ENCODE measurements at regions not wholly inside any gene's neighbourhood (a gene's known extent, or its start where the extent isn't known, plus 50 kb on each side); places are given as distances from the start of the nearest gene placed in this dataset.

DNA sequence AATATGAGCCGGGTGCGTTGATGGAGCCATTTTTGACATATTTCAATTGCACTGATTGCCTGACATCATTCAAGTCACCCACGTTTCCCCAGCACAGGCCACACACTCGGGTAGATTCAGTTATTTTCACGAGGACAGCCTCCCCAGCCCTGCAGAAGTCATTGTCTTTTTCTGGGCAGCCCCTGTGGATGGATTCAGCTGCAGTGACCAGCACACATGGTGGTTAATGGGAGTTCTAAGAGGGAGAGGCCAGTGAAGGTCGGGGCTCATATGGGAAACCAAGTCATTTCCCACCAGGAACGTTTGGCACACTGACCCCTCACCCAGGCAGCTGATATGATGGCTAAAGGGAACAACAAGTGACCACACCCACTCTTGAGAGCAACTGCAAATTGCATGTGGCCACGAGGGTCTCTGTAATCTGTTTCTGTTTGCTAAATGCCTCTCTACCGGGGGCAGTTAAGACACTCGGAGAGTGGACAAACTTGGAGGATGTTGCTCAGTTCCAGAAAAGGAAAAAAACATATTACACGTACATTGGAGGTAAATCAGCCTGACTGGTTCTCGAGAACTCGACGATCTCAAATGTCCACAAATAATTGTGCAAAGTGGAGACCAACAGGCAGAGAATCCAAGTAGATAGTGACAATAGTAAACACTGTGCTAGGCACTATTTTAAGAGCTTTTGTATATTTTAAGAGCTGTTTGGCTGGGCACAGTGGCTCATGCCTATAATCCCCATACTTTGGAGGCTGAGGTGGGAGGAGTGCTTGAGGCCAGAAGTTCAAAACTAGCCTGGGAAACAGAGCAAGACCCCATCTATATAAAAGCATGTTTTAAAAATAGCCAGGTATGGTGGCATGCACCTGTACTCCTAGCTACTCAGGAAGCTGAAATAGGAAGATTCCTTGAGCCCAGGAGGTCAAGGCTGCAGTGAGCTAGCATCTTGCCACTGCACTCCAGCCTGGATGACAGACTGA is 167.2 kb upstream of the IRF2BP2 start:
- Histone ChIP-seq H3K36me3 (replicated peaks in 1 of 2; ENCODE audit: control insufficient read depth in 1 of 2, insufficient read depth in 2 of 2, low read length in 2 of 2) (no peaks in the 10 kb centered on the region), H3K79me2 (ENCODE audit: insufficient read depth, low read length) (no peaks in the 10 kb centered on the region), H4K20me1 (ENCODE audit: insufficient read depth, low read length) (no peaks in the 10 kb centered on the region), H3K27me3 (ENCODE audit: control insufficient read depth in 1 of 2, insufficient read depth in 2 of 2, low read length in 2 of 2) (peaks cover 0 to 24% of the 10 kb centered on the region in 2 experiments; a peak in 3 of 5 replicates), H2AFZ (ENCODE audit: low read length) (no peak overlapping the region), H3K4me1 (ENCODE audit: insufficient read depth, low read length) (peaks cover 37% of the 10 kb centered on the region), H3K4me3 (replicated peaks in 1 of 3; ENCODE audit: insufficient read depth in 1 of 3, low read depth in 2 of 3, low read length in 3 of 3) (no peak overlapping the region), H3K9me3 (ENCODE audit: low read length) (no peaks in the 10 kb centered on the region), H3K9ac (ENCODE audit: insufficient read depth, low read depth, low read length) (no peak overlapping the region), H3K4me2 (ENCODE audit: low read depth, low read length) (no peak overlapping the region), H3K27ac (ENCODE audit: extremely low read length, insufficient read depth, low read length) (no peak overlapping the region)
- intact Hi-C loops (cut with micrococcal nuclease; ENCODE audit: unreplicated experiment) (no loop called here), in situ Hi-C loops (cut with HindIII; ENCODE audit: extremely low pct_ligation_motif_present, low pct_unique_long_range_greater_than_20kb) (no loop called here)
- no peak for DNase-seq (ENCODE audit: low spot score)
- no TSS peak for BruUV-seq (replicated peaks)
- ChIA-PET CTCF (ENCODE audit: low intra/inter-chr PET ratio, low total read pairs) (no interaction called here), POLR2A (interaction anchor here (1.2 to 1.3 kb wide), 2 partner anchors 61 to 98 kb away, joined by 3 to 4 read pairs; no protein-coding TSS in a partner anchor)
- WGBS (ENCODE audit: low lambda C conversion rate) = 48% methylated on average over 14 of the region's 14 CpGs
- peak; percentile 66 for FAIRE-seq
- ATAC-seq = no peak
- TF ChIP-seq ZNF670 (CRISPR knock-in tag; IDR thresholded peaks at IDR 0.05; ENCODE audit: borderline replicate concordance) (0 out of 2 replicates have a peak, but pooled peaks have one; percentile 20), SALL1 (CRISPR knock-in tag; IDR thresholded peaks at IDR 0.05) (no peak), ZNF569 (CRISPR knock-in tag; IDR thresholded peaks at IDR 0.05; ENCODE audit: borderline replicate concordance) (no peak), RFXANK (CRISPR knock-in tag; IDR thresholded peaks at IDR 0.05) (peak; percentile 93), U2AF2 (IDR thresholded peaks at IDR 0.05; ENCODE audit: low read depth, low read length) (0 out of 2 replicates have a peak, but pooled peaks have one; percentile 63), PHF21A (CRISPR knock-in tag; IDR thresholded peaks at IDR 0.05) (0 out of 2 replicates have a peak, but pooled peaks have one; percentile 25), ZSCAN12 (CRISPR knock-in tag; IDR thresholded peaks at IDR 0.05) (no peak), RFX5 (IDR thresholded peaks at IDR 0.05; ENCODE audit: low read depth, low read length) (peak; percentile 92)
- TF ChIP-seq, protein P1, sequence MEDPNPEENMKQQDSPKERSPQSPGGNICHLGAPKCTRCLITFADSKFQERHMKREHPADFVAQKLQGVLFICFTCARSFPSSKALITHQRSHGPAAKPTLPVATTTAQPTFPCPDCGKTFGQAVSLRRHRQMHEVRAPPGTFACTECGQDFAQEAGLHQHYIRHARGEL (CRISPR knock-in tag; IDR thresholded peaks at IDR 0.05) = peak; percentile 59; the same call in 1 of the 2 replicates
- TF ChIP-seq, protein P2, sequence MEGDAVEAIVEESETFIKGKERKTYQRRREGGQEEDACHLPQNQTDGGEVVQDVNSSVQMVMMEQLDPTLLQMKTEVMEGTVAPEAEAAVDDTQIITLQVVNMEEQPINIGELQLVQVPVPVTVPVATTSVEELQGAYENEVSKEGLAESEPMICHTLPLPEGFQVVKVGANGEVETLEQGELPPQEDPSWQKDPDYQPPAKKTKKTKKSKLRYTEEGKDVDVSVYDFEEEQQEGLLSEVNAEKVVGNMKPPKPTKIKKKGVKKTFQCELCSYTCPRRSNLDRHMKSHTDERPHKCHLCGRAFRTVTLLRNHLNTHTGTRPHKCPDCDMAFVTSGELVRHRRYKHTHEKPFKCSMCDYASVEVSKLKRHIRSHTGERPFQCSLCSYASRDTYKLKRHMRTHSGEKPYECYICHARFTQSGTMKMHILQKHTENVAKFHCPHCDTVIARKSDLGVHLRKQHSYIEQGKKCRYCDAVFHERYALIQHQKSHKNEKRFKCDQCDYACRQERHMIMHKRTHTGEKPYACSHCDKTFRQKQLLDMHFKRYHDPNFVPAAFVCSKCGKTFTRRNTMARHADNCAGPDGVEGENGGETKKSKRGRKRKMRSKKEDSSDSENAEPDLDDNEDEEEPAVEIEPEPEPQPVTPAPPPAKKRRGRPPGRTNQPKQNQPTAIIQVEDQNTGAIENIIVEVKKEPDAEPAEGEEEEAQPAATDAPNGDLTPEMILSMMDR (CRISPR knock-in tag; IDR thresholded peaks at IDR 0.05) = no peak
- TF ChIP-seq, protein P3, sequence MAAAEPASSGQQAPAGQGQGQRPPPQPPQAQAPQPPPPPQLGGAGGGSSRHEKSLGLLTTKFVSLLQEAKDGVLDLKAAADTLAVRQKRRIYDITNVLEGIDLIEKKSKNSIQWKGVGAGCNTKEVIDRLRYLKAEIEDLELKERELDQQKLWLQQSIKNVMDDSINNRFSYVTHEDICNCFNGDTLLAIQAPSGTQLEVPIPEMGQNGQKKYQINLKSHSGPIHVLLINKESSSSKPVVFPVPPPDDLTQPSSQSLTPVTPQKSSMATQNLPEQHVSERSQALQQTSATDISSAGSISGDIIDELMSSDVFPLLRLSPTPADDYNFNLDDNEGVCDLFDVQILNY (CRISPR knock-in tag; conservative IDR thresholded peaks at IDR 0.05) = 0 out of 2 replicates have a peak, but pooled peaks have one; percentile 18
- TF ChIP-seq, protein P4, sequence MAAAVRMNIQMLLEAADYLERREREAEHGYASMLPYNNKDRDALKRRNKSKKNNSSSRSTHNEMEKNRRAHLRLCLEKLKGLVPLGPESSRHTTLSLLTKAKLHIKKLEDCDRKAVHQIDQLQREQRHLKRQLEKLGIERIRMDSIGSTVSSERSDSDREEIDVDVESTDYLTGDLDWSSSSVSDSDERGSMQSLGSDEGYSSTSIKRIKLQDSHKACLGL (CRISPR knock-in tag; IDR thresholded peaks at IDR 0.05) = 0 out of 2 replicates have a peak, but pooled peaks have one; percentile 30
- TF ChIP-seq, protein P5, sequence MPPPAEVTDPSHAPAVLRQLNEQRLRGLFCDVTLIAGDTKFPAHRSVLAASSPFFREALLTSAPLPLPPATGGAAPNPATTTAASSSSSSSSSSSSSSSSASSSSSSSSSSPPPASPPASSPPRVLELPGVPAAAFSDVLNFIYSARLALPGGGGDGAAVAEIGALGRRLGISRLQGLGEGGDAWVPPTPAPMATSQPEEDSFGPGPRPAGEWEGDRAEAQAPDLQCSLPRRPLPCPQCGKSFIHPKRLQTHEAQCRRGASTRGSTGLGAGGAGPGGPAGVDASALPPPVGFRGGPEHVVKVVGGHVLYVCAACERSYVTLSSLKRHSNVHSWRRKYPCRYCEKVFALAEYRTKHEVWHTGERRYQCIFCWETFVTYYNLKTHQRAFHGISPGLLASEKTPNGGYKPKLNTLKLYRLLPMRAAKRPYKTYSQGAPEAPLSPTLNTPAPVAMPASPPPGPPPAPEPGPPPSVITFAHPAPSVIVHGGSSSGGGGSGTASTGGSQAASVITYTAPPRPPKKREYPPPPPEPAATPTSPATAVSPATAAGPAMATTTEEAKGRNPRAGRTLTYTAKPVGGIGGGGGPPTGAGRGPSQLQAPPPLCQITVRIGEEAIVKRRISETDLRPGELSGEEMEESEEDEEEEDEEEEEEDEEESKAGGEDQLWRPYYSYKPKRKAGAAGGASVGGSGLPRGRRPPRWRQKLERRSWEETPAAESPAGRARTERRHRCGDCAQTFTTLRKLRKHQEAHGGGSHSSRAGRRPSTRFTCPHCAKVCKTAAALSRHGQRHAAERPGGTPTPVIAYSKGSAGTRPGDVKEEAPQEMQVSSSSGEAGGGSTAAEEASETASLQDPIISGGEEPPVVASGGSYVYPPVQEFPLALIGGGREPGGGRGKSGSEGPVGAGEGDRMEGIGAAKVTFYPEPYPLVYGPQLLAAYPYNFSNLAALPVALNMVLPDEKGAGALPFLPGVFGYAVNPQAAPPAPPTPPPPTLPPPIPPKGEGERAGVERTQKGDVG (CRISPR knock-in tag; IDR thresholded peaks at IDR 0.05; ENCODE audit: borderline replicate concordance) = 0 out of 2 replicates have a peak, but pooled peaks have one; percentile 35
